Gastrocnemius medialis (tissue), 4 donors: ENCODE measurements at regions not wholly inside any gene's neighbourhood (a gene's known extent, or its start where the extent isn't known, plus 50 kb on each side); places are given as distances from the start of the nearest gene placed in this dataset.

Experiments used
- ATAC-seq, 2 donors: fragments of 150-250 bp; one replicate each; pipeline ENCODE4 v1.9.1; 2016
- DNase-seq, 2 donors: peaks; one replicate each; pipeline ENCODE4 v3.0.0-alpha.2; 2019
- H3K27ac ChIP-seq, 4 donors: fragments of 200-600 bp; sonication (generic); 1 replicate in 1 of 4; 2 replicates in 3 of 4; pipeline ENCODE4 v1.5.1; 2016 to 2018; ENCODE audit warnings: mild to moderate bottlenecking in 2 of 4, moderate library complexity in 1 of 4
- H3K27me3 ChIP-seq, 3 donors: fragments of 200-600 bp; sonication (generic) in 2 of 3; 1 replicate in 1 of 3; 2 replicates in 2 of 3; pipeline versions ENCODE4 v1.5.1 to v1.6.0; 2016 to 2019; ENCODE audit warnings: mild to moderate bottlenecking in 1 of 3, moderate library complexity in 1 of 3
- H3K36me3 ChIP-seq, 2 donors: fragments of 200-600 bp; sonication (generic) in 1 of 2; one replicate each; pipeline ENCODE4 v1.5.1; 2017 to 2018
- H3K4me1 ChIP-seq, 2 donors: fragments of 200-600 bp; sonication (generic) in 1 of 2; one replicate each; pipeline ENCODE4 v1.5.1; 2016 to 2017; ENCODE audit warnings: mild to moderate bottlenecking in 2 of 2
- H3K4me3 ChIP-seq, 4 donors: fragments of 200-600 bp; sonication (generic) in 3 of 4; 1 replicate in 1 of 4; 2 replicates in 3 of 4; pipeline ENCODE4 v1.5.1; 2016 to 2019; ENCODE audit warnings: mild to moderate bottlenecking in 2 of 4
- H3K9me3 ChIP-seq, 3 donors: fragments of 200-600 bp; sonication (generic) in 2 of 3; 1 replicate in 1 of 3; 2 replicates in 2 of 3; pipeline ENCODE4 v1.5.1; 2016 to 2019
- CTCF ChIP-seq, 5 experiments: fragments of 450-650 bp in 3 of 5; fragments of 200-600 bp in 2 of 5; sonication (generic) in 2 of 5; IDR thresholded peaks in 4 of 5; conservative IDR thresholded peaks in 1 of 5; 1 replicate in 4 of 5; 2 replicates in 1 of 5; pipeline ENCODE4 v1.5.1; 2016 to 2019; ENCODE audit warnings: antibody characterized with exemption in 5 of 5, mild to moderate bottlenecking in 3 of 5, moderate library complexity in 3 of 5
- POLR2A ChIP-seq, 2 donors: fragments of 450-650 bp; IDR thresholded peaks; one replicate each; pipeline ENCODE4 v1.6.1; 2017; ENCODE audit warnings: antibody characterized with exemption in 2 of 2, mild to moderate bottlenecking in 2 of 2, moderate library complexity in 2 of 2
- in situ Hi-C, 4 donors: fragments of 200-750 bp; cut with MboI; loops; one replicate each; pipeline versions ENCODE4 v1.15.0 to v1.8.0; 2017; ENCODE audit warnings: low sequenced_read_pairs in 4 of 4
- intact Hi-C: fragments of 100-400 bp; cut with DNase I; formaldehyde crosslinking; loops from one replicate; pipeline ENCODE4 v1.15.1; 2023; ENCODE audit warnings: low total_unique reads

GRCh38 chr4:124433500-124433899, 279.0 kb downstream of the ANKRD50 start:
- no peaks in the 10 kb centered on the region for H3K9me3 ChIP-seq
- DNase-seq (no peak), ATAC-seq (no peak)
- H3K36me3 ChIP-seq, result no peaks in the 10 kb centered on the region
- intact Hi-C loops, result no loop called here
- H3K27me3 ChIP-seq, result no peaks in the 10 kb centered on the region
- TF ChIP-seq CTCF (IDR thresholded peaks at IDR 0.05 in 4 of 5, conservative IDR thresholded peaks at IDR 0.05 in 1 of 5) (no peak), POLR2A (IDR thresholded peaks at IDR 0.05) (no peak)
- no peak overlapping the region for H3K4me3 ChIP-seq
- in situ Hi-C loops, result no loop called here
- no peak overlapping the region for H3K27ac ChIP-seq
- no peaks in the 10 kb centered on the region for H3K4me1 ChIP-seq

DNA sequence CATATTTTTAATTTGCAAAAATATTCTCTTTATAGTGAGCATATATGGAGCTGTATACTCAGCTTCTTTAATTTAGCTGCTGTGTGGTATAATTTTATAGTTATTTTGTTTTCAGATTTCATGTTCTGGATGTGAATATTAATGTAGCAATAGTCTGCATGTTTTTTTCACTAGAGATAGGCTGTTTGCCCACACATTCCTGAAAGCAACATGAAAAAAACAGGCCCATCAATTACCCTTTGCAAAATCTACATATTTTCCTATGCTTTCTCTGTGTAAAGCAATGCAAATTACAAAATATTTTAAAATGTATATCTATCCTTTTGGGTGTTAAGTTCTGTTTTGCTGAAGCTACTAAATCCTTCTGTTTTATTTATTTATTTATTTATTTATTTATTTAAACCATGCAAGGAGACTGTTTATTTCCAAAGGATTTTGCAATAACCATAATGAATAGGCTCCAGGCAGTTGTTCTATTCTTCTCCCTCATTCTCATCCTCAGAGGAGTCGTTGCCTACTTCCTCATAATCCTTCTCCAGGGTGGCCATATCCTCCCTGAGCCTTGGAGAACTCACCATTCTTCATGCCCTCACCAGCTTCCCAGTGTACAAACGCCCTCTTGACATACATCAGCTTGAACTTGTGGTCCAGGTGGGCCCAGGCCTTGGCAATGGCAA, 277.1 kb downstream of the ANKRD50 start:
- DNase-seq, result no peak
- in situ Hi-C loops (no loop called here), intact Hi-C loops (no loop called here)
- H3K27me3 ChIP-seq, result no peaks in the 10 kb centered on the region
- no peaks in the 10 kb centered on the region for H3K36me3 ChIP-seq
- no peak overlapping the region for H3K27ac ChIP-seq
- no peaks in the 10 kb centered on the region for H3K4me1 ChIP-seq
- no peaks in the 10 kb centered on the region for H3K9me3 ChIP-seq
- TF ChIP-seq POLR2A (IDR thresholded peaks at IDR 0.05) (no peak), CTCF (IDR thresholded peaks at IDR 0.05 in 4 of 5, conservative IDR thresholded peaks at IDR 0.05 in 1 of 5) (no peak)
- ATAC-seq, result no peak
- no peak overlapping the region for H3K4me3 ChIP-seq

DNA sequence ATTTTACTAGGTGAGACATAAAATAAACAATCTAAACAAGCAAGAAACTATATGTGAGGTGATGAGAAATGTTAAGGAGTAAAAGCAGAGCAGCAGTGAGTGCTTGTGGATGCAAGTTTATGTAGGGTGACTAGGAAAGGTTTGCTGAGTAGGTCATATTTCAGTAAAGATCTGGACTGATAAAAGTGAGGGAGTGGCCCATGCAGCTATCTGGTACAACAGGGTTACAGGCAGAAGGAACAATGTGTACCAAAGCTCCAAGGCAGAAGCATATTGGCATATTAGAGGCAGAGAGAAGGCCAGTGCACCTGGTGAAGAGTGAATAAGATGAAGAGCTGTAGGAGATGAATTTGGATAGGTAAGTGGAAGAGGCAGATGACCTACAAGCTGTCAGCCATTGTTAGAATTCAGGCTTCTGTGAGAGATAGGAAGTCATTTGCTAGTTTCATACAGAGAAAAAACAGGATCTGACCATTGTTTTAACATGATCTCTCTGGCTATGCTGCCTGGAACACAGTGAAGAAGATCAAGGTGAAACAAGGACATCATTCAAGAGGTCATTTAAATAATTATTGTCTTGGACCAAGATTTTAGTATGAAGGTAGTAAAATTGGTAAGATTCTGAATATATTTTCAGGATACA, 274.6 kb downstream of the ANKRD50 start:
- no peaks in the 10 kb centered on the region for H3K36me3 ChIP-seq
- no peak for DNase-seq
- no peak for TF ChIP-seq POLR2A (IDR thresholded peaks at IDR 0.05)
- no peak for TF ChIP-seq CTCF (IDR thresholded peaks at IDR 0.05 in 4 of 5, conservative IDR thresholded peaks at IDR 0.05 in 1 of 5)
- H3K27ac ChIP-seq, result no peak overlapping the region
- no peaks in the 10 kb centered on the region for H3K27me3 ChIP-seq
- no peaks in the 10 kb centered on the region for H3K9me3 ChIP-seq
- in situ Hi-C loops, result no loop called here
- no peak overlapping the region for H3K4me3 ChIP-seq
- no peaks in the 10 kb centered on the region for H3K4me1 ChIP-seq
- ATAC-seq, result no peak
- intact Hi-C loops, result no loop called here

DNA sequence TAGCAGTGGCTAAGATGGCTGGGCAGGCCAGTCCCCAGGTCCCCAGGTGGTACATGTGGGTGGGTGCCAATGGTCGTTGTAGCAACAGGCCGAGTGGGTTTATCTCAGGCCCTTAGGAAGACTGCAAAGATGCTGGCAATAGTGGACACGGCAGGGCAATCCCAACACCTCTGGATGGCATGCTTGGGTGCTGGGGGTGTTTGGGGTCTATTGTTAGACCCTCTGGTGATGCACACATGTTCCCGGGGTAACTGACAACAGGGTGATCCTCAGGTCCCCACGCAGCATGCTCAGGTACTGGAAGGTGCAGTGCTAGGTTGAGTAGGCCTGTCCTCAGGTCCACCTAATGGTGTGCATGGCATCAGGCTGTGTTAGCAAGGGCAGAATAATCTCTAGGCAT, 267.5 kb downstream of the ANKRD50 start:
- TF ChIP-seq POLR2A (IDR thresholded peaks at IDR 0.05) (no peak), CTCF (IDR thresholded peaks at IDR 0.05 in 4 of 5, conservative IDR thresholded peaks at IDR 0.05 in 1 of 5) (no peak)
- no peaks in the 10 kb centered on the region for H3K9me3 ChIP-seq
- in situ Hi-C loops, result no loop called here
- DNase-seq, result no peak
- no peaks in the 10 kb centered on the region for H3K4me1 ChIP-seq
- H3K4me3 ChIP-seq, result no peak overlapping the region
- no peak overlapping the region for H3K27ac ChIP-seq
- H3K36me3 ChIP-seq, result no peaks in the 10 kb centered on the region
- no peaks in the 10 kb centered on the region for H3K27me3 ChIP-seq
- ATAC-seq, result no peak
- intact Hi-C loops, result no loop called here
